Activated naive CD8-positive, alpha-beta T cell treated with anti-CD3 and anti-CD28 coated beads, Interleukin-2, amount 50 U/mL, for 24 hours (primary cell): ENCODE measurements at regions not wholly inside any gene's neighbourhood (a gene's known extent, or its start where the extent isn't known, plus 50 kb on each side); places are given as distances from the start of the nearest gene placed in this dataset.

Experiments
- ATAC-seq: fragments of 150-1000 bp; cut with Tn5 transposase; one replicate; pipeline ENCODE4 v1.10.0; 2021
- DNase-seq: peaks from one replicate; pipeline ENCODE4 v3.0.0; 2021
- H3K27ac Mint-ChIP-seq: one replicate; pipeline ENCODE4 v1.8.0; 2021; ENCODE audit warnings: mild to moderate bottlenecking, mixed read lengths
- H3K27me3 Mint-ChIP-seq: one replicate; pipeline ENCODE4 v1.8.0; 2021; ENCODE audit warnings: mixed read lengths
- H3K36me3 Mint-ChIP-seq: one replicate; pipeline ENCODE4 v1.8.0; 2021; ENCODE audit warnings: low read depth, mixed read lengths
- H3K4me1 Mint-ChIP-seq: one replicate; pipeline ENCODE4 v1.8.0; 2021; ENCODE audit warnings: mixed read lengths
- H3K4me3 Mint-ChIP-seq: one replicate; pipeline ENCODE4 v1.8.0; 2021; ENCODE audit warnings: mild to moderate bottlenecking, moderate library complexity, mixed read lengths
- H3K9me3 Mint-ChIP-seq: one replicate; pipeline ENCODE4 v1.8.0; 2021; ENCODE audit warnings: mixed read lengths

- ATAC-seq = no peak
Observed at GRCh38 chr12:18794000-18794399, 56.1 kb downstream of the CAPZA3 start.

GRCh38 chr12:18797604-18798003 lies 59.7 kb downstream of the CAPZA3 start:
- Mint-ChIP-seq H3K4me1 (no peaks in the 10 kb centered on the region), H3K36me3 (no peaks in the 10 kb centered on the region), H3K9me3 (no peaks in the 10 kb centered on the region), H3K27me3 (no peaks in the 10 kb centered on the region), H3K4me3 (no peak overlapping the region), H3K27ac (no peak overlapping the region)
- DNase-seq = no peak
- ATAC-seq = no peak

More at GRCh38 chr12:18794000-18794399, 56.1 kb downstream of the CAPZA3 start:
- H3K9me3 Mint-ChIP-seq = no peaks in the 10 kb centered on the region
- H3K4me3 Mint-ChIP-seq = no peak overlapping the region
- no peaks in the 10 kb centered on the region for H3K27me3 Mint-ChIP-seq
- no peaks in the 10 kb centered on the region for H3K36me3 Mint-ChIP-seq
- no peaks in the 10 kb centered on the region for H3K4me1 Mint-ChIP-seq
- no peak overlapping the region for H3K27ac Mint-ChIP-seq
- no peak for DNase-seq

GRCh38 chr12:18798535-18799361 lies 60.8 kb downstream of the CAPZA3 start:
- Mint-ChIP-seq H3K4me3 (no peak overlapping the region), H3K36me3 (no peaks in the 10 kb centered on the region), H3K27me3 (no peaks in the 10 kb centered on the region), H3K27ac (no peak overlapping the region), H3K4me1 (no peaks in the 10 kb centered on the region), H3K9me3 (no peaks in the 10 kb centered on the region)
- DNase-seq (no peak), ATAC-seq (no peak)

GRCh38 chr12:18799561-18799960 lies 61.6 kb downstream of the CAPZA3 start:
- Mint-ChIP-seq H3K36me3 (no peaks in the 10 kb centered on the region), H3K27ac (no peak overlapping the region), H3K9me3 (no peaks in the 10 kb centered on the region), H3K4me1 (no peaks in the 10 kb centered on the region), H3K27me3 (no peaks in the 10 kb centered on the region), H3K4me3 (no peak overlapping the region)
- ATAC-seq (no peak), DNase-seq (no peak)

GRCh38 chr12:18805516-18806248 lies 67.8 kb downstream of the CAPZA3 start:
- Mint-ChIP-seq H3K4me1 (no peaks in the 10 kb centered on the region), H3K9me3 (peaks cover 6% of the 10 kb centered on the region), H3K27ac (no peak overlapping the region), H3K27me3 (no peaks in the 10 kb centered on the region), H3K36me3 (no peaks in the 10 kb centered on the region), H3K4me3 (no peak overlapping the region)
- no peak for ATAC-seq
- no peak for DNase-seq

GRCh38 chr12:18807714-18808113 lies 69.8 kb downstream of the CAPZA3 start:
- Mint-ChIP-seq H3K27me3 (no peaks in the 10 kb centered on the region), H3K9me3 (peaks cover 6% of the 10 kb centered on the region), H3K27ac (no peak overlapping the region), H3K36me3 (no peaks in the 10 kb centered on the region), H3K4me1 (no peaks in the 10 kb centered on the region), H3K4me3 (no peak overlapping the region)
- DNase-seq (no peak), ATAC-seq (no peak)

- no peaks in the 10 kb centered on the region for H3K27me3 Mint-ChIP-seq
- peaks cover 6% of the 10 kb centered on the region for H3K9me3 Mint-ChIP-seq
- H3K27ac Mint-ChIP-seq = no peak overlapping the region
- no peak overlapping the region for H3K4me3 Mint-ChIP-seq
- no peak for ATAC-seq
- H3K36me3 Mint-ChIP-seq = no peaks in the 10 kb centered on the region
- no peak for DNase-seq
- H3K4me1 Mint-ChIP-seq = no peaks in the 10 kb centered on the region
Observed at GRCh38 chr12:18808221-18808620, 70.3 kb downstream of the CAPZA3 start.

- H3K27me3 Mint-ChIP-seq = no peaks in the 10 kb centered on the region
- H3K4me1 Mint-ChIP-seq = no peaks in the 10 kb centered on the region
- no peak overlapping the region for H3K4me3 Mint-ChIP-seq
- DNase-seq = no peak
- no peak for ATAC-seq
- peaks cover 6% of the 10 kb centered on the region for H3K9me3 Mint-ChIP-seq
- H3K27ac Mint-ChIP-seq = no peak overlapping the region
- H3K36me3 Mint-ChIP-seq = no peaks in the 10 kb centered on the region
Observed at GRCh38 chr12:18810537-18811253, 72.8 kb downstream of the CAPZA3 start.

GRCh38 chr12:18811273-18811672 lies 73.4 kb downstream of the CAPZA3 start:
- Mint-ChIP-seq H3K27me3 (no peaks in the 10 kb centered on the region), H3K27ac (no peak overlapping the region), H3K4me3 (no peak overlapping the region), H3K4me1 (no peaks in the 10 kb centered on the region), H3K9me3 (peaks cover 6% of the 10 kb centered on the region), H3K36me3 (no peaks in the 10 kb centered on the region)
- no peak for DNase-seq
- ATAC-seq = no peak

GRCh38 chr12:18813753-18814152 lies 75.8 kb downstream of the CAPZA3 start:
- no peak for DNase-seq
- ATAC-seq = no peak

GRCh38 chr12:18818579-18819268 lies 80.8 kb downstream of the CAPZA3 start:
- DNase-seq = no peak
- no peaks in the 10 kb centered on the region for H3K27me3 Mint-ChIP-seq
- no peak for ATAC-seq
- H3K4me1 Mint-ChIP-seq = no peaks in the 10 kb centered on the region
- H3K36me3 Mint-ChIP-seq = no peaks in the 10 kb centered on the region
- no peaks in the 10 kb centered on the region for H3K9me3 Mint-ChIP-seq
- no peak overlapping the region for H3K4me3 Mint-ChIP-seq
- no peak overlapping the region for H3K27ac Mint-ChIP-seq

More at GRCh38 chr12:18813753-18814152, 75.8 kb downstream of the CAPZA3 start:
- Mint-ChIP-seq H3K36me3 (no peaks in the 10 kb centered on the region), H3K27me3 (no peaks in the 10 kb centered on the region), H3K27ac (no peak overlapping the region), H3K4me1 (no peaks in the 10 kb centered on the region), H3K9me3 (peaks cover 6% of the 10 kb centered on the region), H3K4me3 (no peak overlapping the region)

- no peaks in the 10 kb centered on the region for H3K9me3 Mint-ChIP-seq
- ATAC-seq = no peak
- H3K36me3 Mint-ChIP-seq = no peaks in the 10 kb centered on the region
- no peak overlapping the region for H3K4me3 Mint-ChIP-seq
- peaks cover under 1% of the 10 kb centered on the region for H3K27me3 Mint-ChIP-seq
- no peak overlapping the region for H3K27ac Mint-ChIP-seq
- DNase-seq = no peak
- no peaks in the 10 kb centered on the region for H3K4me1 Mint-ChIP-seq
Observed at GRCh38 chr12:18819484-18819883, 81.6 kb downstream of the CAPZA3 start.

GRCh38 chr12:18823461-18823860 lies 85.5 kb downstream of the CAPZA3 start:
- no peaks in the 10 kb centered on the region for H3K36me3 Mint-ChIP-seq
- H3K27me3 Mint-ChIP-seq = peaks cover 2% of the 10 kb centered on the region
- no peak for DNase-seq
- no peak for ATAC-seq
- no peak overlapping the region for H3K27ac Mint-ChIP-seq
- H3K9me3 Mint-ChIP-seq = peaks cover 3% of the 10 kb centered on the region
- H3K4me1 Mint-ChIP-seq = no peaks in the 10 kb centered on the region
- H3K4me3 Mint-ChIP-seq = no peak overlapping the region

GRCh38 chr12:18824287-18824686 lies 86.4 kb downstream of the CAPZA3 start:
- Mint-ChIP-seq H3K36me3 (no peaks in the 10 kb centered on the region), H3K9me3 (peaks cover 11% of the 10 kb centered on the region), H3K4me3 (no peak overlapping the region), H3K4me1 (no peaks in the 10 kb centered on the region), H3K27ac (no peak overlapping the region), H3K27me3 (peaks cover 2% of the 10 kb centered on the region)
- DNase-seq (no peak), ATAC-seq (no peak)
